ENCODE measurements at regions not wholly inside any gene's neighbourhood (a gene's known extent, or its start where the extent isn't known, plus 50 kb on each side); places are given as distances from the start of the nearest gene placed in this dataset.

GRCh38 chr4:116942315-116942714 lies 143.1 kb downstream of the TRAM1L1 start (continued):
- TF ChIP-seq, protein P1, sequence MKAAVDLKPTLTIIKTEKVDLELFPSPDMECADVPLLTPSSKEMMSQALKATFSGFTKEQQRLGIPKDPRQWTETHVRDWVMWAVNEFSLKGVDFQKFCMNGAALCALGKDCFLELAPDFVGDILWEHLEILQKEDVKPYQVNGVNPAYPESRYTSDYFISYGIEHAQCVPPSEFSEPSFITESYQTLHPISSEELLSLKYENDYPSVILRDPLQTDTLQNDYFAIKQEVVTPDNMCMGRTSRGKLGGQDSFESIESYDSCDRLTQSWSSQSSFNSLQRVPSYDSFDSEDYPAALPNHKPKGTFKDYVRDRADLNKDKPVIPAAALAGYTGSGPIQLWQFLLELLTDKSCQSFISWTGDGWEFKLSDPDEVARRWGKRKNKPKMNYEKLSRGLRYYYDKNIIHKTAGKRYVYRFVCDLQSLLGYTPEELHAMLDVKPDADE (IDR thresholded peaks at IDR 0.05), result no peak
- TF ChIP-seq EZH2 (IDR thresholded peaks at IDR 0.05; ENCODE audit: low read depth, unreplicated experiment), result no peak
- TF ChIP-seq, protein P2, sequence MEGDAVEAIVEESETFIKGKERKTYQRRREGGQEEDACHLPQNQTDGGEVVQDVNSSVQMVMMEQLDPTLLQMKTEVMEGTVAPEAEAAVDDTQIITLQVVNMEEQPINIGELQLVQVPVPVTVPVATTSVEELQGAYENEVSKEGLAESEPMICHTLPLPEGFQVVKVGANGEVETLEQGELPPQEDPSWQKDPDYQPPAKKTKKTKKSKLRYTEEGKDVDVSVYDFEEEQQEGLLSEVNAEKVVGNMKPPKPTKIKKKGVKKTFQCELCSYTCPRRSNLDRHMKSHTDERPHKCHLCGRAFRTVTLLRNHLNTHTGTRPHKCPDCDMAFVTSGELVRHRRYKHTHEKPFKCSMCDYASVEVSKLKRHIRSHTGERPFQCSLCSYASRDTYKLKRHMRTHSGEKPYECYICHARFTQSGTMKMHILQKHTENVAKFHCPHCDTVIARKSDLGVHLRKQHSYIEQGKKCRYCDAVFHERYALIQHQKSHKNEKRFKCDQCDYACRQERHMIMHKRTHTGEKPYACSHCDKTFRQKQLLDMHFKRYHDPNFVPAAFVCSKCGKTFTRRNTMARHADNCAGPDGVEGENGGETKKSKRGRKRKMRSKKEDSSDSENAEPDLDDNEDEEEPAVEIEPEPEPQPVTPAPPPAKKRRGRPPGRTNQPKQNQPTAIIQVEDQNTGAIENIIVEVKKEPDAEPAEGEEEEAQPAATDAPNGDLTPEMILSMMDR (conservative IDR thresholded peaks at IDR 0.05; ENCODE audit: low read depth in 2 of 2), result no peak

DNA sequence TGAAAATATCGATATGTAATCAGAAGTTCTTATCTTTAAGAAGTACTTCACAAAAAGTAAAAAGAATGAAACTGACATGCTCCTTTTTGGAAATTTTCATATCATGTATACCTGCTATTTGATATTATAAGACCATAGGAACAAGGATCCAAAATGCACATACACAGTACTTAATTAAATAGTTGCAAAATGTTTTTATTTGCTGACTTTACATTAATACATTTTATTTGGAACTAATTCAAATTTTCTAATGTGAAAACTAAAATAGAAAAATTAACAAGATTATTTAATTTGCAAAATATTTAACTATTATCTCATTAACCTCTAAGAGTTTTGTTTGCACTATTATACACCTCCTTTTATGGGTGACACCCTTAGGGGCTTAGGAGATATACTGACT lies 155.0 kb downstream of the TRAM1L1 start:
- DNase-seq (ENCODE audit: low spot score), result no peak
- no peak for TF ChIP-seq REST (IDR thresholded peaks at IDR 0.05; ENCODE audit: unreplicated experiment)
- TF ChIP-seq ZNF331 (CRISPR knock-in tag; IDR thresholded peaks at IDR 0.05; ENCODE audit: low read depth), result no peak
- TF ChIP-seq POLR2AphosphoS5 (IDR thresholded peaks at IDR 0.05; ENCODE audit: low read depth), result no peak
- TF ChIP-seq, protein P1 (IDR thresholded peaks at IDR 0.05), result no peak
- no peak for TF ChIP-seq EZH2phosphoT487 (IDR thresholded peaks at IDR 0.05; ENCODE audit: unreplicated experiment)
- TF ChIP-seq EZH2 (IDR thresholded peaks at IDR 0.05; ENCODE audit: low read depth, unreplicated experiment), result no peak
- TF ChIP-seq, protein P3, sequence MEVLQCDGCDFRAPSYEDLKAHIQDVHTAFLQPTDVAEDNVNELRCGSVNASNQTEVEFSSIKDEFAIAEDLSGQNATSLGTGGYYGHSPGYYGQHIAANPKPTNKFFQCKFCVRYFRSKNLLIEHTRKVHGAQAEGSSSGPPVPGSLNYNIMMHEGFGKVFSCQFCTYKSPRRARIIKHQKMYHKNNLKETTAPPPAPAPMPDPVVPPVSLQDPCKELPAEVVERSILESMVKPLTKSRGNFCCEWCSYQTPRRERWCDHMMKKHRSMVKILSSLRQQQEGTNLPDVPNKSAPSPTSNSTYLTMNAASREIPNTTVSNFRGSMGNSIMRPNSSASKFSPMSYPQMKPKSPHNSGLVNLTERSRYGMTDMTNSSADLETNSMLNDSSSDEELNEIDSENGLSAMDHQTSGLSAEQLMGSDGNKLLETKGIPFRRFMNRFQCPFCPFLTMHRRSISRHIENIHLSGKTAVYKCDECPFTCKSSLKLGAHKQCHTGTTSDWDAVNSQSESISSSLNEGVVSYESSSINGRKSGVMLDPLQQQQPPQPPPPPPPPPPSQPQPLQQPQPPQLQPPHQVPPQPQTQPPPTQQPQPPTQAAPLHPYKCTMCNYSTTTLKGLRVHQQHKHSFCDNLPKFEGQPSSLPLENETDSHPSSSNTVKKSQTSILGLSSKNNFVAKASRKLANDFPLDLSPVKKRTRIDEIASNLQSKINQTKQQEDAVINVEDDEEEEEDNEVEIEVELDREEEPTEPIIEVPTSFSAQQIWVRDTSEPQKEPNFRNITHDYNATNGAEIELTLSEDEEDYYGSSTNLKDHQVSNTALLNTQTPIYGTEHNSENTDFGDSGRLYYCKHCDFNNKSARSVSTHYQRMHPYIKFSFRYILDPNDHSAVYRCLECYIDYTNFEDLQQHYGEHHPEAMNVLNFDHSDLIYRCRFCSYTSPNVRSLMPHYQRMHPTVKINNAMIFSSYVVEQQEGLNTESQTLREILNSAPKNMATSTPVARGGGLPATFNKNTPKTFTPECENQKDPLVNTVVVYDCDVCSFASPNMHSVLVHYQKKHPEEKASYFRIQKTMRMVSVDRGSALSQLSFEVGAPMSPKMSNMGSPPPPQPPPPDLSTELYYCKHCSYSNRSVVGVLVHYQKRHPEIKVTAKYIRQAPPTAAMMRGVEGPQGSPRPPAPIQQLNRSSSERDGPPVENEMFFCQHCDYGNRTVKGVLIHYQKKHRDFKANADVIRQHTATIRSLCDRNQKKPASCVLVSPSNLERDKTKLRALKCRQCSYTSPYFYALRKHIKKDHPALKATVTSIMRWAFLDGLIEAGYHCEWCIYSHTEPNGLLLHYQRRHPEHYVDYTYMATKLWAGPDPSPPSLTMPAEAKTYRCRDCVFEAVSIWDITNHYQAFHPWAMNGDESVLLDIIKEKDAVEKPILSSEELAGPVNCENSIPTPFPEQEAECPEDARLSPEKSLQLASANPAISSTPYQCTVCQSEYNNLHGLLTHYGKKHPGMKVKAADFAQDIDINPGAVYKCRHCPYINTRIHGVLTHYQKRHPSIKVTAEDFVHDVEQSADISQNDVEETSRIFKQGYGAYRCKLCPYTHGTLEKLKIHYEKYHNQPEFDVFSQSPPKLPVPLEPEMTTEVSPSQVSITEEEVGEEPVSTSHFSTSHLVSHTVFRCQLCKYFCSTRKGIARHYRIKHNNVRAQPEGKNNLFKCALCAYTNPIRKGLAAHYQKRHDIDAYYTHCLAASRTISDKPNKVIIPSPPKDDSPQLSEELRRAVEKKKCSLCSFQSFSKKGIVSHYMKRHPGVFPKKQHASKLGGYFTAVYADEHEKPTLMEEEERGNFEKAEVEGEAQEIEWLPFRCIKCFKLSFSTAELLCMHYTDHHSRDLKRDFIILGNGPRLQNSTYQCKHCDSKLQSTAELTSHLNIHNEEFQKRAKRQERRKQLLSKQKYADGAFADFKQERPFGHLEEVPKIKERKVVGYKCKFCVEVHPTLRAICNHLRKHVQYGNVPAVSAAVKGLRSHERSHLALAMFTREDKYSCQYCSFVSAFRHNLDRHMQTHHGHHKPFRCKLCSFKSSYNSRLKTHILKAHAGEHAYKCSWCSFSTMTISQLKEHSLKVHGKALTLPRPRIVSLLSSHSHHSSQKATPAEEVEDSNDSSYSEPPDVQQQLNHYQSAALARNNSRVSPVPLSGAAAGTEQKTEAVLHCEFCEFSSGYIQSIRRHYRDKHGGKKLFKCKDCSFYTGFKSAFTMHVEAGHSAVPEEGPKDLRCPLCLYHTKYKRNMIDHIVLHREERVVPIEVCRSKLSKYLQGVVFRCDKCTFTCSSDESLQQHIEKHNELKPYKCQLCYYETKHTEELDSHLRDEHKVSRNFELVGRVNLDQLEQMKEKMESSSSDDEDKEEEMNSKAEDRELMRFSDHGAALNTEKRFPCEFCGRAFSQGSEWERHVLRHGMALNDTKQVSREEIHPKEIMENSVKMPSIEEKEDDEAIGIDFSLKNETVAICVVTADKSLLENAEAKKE (CRISPR knock-in tag; IDR thresholded peaks at IDR 0.05), result no peak
- no peak for TF ChIP-seq STAT1 (IDR thresholded peaks at IDR 0.05; ENCODE audit: unreplicated experiment)
- TF ChIP-seq NANOG (IDR thresholded peaks at IDR 0.05; ENCODE audit: borderline replicate concordance), result no peak
- no peak for TF ChIP-seq CREB1 (CRISPR knock-in tag; IDR thresholded peaks at IDR 0.05; ENCODE audit: low read depth)
- H2AFZ ChIP-seq, result no peak overlapping the region
- no peak overlapping the region for H3K27ac ChIP-seq (ENCODE audit: low read depth)
- Mint-ChIP-seq H3K36me3 (ENCODE audit: low read depth) (no peaks in the 10 kb centered on the region), H3K4me1 (peaks cover under 1% of the 10 kb centered on the region; the same call in 1 of the 3 replicates), H3K27me3 (ENCODE audit: insufficient read depth, low read depth, poor library complexity) (peaks cover 3% of the 10 kb centered on the region), H3K4me3 (no peak overlapping the region), H3K9me3 (no peaks in the 10 kb centered on the region), H3K27ac (no peak overlapping the region)
- H3K9me2 ChIP-seq (ENCODE audit: insufficient read depth), result no peaks in the 10 kb centered on the region
- no peaks in the 10 kb centered on the region for H3K4me1 ChIP-seq (ENCODE audit: insufficient read depth)
- H3K4me2 ChIP-seq, result no peak overlapping the region
- ATAC-seq, result no peak
- no peak overlapping the region for H3K4me3 ChIP-seq
- peaks cover 4% of the 10 kb centered on the region for H3K27me3 ChIP-seq (ENCODE audit: insufficient read depth)
- H3K79me2 ChIP-seq (replicated peaks; ENCODE audit: insufficient read depth), result no peaks in the 10 kb centered on the region
- H4K20me1 ChIP-seq (replicated peaks; ENCODE audit: insufficient read depth), result no peaks in the 10 kb centered on the region
- no peaks in the 10 kb centered on the region for H3K36me3 ChIP-seq (ENCODE audit: insufficient read depth)
- no peaks in the 10 kb centered on the region; the same call in 1 of the 2 replicates for H3F3A ChIP-seq (replicated peaks; ENCODE audit: low read depth)

Data from GM23338 (cell line).